ENCODE measurements at regions not wholly inside any gene's neighbourhood (a gene's known extent, or its start where the extent isn't known, plus 50 kb on each side); places are given as distances from the start of the nearest gene placed in this dataset.

DNA sequence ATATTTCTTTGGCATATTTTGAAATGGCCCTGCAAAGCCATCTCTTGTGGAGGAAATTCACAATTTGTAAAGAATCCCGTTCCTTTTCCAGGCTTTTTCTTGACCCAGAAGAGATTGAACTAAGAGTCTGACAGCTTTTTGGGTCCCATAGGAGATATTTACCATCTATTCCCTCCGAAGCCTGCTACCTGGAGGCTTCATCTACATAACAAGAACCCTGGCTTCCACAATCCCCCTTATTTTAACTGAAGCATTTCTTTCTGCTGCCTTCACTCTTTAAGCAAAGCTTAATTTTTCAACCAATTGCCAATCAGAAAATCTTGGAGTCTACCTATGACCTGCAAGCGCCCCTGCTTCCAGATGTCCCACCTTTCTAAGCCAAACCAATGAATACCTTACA lies 248.1 kb upstream of the GADL1 start:
- no peak for DNase-seq (ENCODE audit: low read depth)

GRCh38 chr3:31145062-31145461 lies 250.6 kb upstream of the GADL1 start:
- no peak for DNase-seq (ENCODE audit: low read depth)

DNA sequence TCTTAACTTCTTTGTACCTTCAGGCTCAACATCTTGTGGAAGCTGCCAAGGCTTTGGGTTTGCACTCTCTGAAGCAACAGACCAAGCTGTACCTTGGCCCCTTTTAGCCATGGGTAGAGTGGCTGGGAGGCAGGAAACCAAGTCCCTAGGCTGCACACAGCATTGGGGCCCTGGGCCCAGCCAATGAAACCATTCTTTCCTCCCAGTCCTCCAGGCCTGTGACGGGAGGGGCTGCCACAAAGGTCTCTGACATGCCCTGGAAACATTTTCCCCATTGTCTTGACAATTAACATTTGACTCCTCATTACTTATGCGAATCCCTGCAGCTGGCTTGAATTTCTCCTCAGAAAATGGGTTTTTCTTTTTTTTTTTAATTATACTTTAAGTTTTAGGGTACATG lies 253.1 kb upstream of the GADL1 start:
- DNase-seq (ENCODE audit: low read depth) = no peak

GRCh38 chr3:31157047-31157694 lies 262.7 kb upstream of the GADL1 start:
- no peak for DNase-seq (ENCODE audit: low read depth)

DNA sequence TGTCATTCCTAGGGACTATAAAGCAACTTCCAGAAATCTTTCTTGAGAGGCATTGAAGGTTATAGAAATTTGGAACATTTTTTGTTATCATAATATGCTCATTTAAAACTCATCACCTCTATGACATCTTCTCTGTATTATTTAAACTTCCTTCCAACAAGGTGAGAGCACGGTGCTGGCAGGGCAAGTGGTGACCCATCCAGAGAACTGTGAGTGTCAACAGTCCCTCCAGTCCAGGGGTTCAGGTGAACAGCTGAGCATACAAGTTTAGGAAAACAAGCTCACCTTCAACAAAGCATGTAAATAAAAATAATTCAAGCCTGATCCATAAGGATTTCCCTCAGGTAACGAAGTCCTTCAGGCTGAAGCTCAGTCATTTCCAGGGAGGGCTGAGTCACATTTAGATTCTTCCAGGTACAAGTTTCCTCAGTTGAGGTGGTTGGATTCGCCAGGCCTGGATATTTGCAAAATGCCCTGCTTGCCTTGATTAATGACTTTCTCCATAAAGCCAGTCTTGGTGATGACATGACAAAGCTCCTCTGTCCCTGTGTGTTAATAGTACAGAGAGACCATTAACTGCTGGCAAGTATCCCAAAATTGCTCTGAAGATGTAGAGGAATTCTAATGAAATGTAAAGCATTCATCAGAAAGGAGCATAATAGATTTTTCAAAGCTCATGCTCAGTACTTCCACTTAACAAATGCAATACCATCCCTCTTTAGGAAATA lies 263.6 kb upstream of the GADL1 start:
- no peak for DNase-seq (ENCODE audit: low read depth)

- no peak for DNase-seq (ENCODE audit: low read depth)
Measured at GRCh38 chr3:31159331-31160039, 265.0 kb upstream of the GADL1 start.

DNA sequence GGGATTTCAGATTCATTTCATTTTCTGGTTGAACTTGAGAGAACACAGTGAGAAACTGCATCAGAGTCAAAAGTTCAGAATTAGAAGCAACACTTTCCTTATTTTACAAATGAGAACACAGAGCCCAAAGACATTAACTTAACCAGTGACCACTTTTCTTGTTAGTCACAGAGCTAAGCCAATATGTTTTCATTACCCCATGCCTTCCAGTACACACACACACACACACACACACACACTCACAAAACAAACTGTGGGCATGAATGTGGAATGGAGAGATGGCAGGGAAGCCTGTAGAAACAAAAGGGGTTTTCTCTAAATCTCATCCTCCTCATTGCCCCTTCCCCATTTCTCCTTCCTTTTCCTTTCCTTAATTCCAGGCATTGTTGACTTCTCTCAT lies 267.4 kb upstream of the GADL1 start:
- no peak for DNase-seq (ENCODE audit: low read depth)

DNA sequence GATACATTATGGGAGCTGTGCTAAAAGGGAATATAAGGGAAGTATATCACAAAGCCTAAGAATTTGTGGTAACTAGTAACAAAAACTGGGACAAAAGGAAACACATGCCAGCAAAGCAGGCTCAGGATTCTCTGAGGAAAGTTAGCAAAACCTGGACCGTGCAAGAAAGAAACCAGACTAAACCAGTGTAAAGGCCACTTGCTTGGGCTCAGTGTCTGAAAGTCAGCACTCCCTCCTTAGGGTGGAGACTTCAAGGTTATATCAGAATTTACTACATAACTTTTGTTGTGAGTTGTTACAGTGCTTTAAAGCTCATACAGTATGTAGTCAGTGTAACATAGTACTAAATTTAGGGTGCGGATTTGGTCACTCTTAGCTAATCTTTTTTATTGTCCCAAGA lies 269.9 kb upstream of the GADL1 start:
- DNase-seq (ENCODE audit: low read depth) = no peak

- no peak for DNase-seq (ENCODE audit: low read depth)
Measured at GRCh38 chr3:31165399-31165860, 271.0 kb upstream of the GADL1 start.

DNA sequence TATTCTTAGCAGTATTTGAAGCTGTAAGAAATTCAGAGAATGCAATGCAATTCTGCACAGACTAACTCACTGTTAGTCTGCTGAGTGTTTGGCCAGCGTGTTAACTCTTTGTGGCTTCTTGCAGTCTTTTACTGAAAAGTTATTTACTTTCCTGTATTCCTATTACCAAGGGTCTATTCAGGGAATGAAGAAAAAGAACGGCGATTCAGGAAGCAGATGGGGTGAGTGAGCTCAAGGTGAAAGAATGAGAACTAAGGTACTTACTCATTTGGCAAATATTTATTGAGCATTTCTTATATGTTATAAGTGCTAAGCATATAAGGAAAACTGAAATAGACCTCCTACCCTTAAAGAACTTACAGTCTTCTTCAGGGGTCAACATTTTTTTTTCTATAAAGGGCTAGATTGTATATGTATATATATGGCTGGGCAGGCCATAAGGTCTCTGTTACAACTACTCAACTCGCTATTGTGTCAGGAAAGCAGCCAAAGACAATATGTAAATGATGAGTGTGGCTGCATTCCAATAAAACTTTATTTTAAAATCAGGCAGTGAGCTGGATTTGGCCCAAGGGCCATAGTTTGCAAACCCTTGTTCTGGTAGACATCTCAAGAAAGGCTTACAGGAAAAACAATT lies 271.9 kb upstream of the GADL1 start:
- DNase-seq (ENCODE audit: low read depth) = no peak

DNA sequence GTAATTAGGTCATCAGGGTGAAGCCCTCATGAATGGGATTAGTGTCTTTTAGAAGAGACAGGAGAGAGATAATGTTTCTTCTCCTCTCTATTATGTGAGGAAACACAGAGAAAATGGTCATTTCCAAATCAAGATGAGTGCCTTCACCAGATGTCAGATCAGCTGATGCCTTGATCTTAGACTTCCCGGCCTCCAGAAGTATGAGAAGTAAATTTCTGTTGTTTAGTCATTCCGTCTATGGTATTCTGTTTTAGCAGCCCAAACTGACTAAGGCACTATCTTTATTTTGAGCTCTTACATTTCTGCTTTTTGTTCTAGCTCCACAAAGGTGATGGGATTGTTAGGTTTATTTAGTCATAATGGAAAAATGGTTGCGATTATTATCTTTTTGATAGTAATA lies 273.2 kb upstream of the GADL1 start:
- DNase-seq (ENCODE audit: low read depth) = no peak

DNA sequence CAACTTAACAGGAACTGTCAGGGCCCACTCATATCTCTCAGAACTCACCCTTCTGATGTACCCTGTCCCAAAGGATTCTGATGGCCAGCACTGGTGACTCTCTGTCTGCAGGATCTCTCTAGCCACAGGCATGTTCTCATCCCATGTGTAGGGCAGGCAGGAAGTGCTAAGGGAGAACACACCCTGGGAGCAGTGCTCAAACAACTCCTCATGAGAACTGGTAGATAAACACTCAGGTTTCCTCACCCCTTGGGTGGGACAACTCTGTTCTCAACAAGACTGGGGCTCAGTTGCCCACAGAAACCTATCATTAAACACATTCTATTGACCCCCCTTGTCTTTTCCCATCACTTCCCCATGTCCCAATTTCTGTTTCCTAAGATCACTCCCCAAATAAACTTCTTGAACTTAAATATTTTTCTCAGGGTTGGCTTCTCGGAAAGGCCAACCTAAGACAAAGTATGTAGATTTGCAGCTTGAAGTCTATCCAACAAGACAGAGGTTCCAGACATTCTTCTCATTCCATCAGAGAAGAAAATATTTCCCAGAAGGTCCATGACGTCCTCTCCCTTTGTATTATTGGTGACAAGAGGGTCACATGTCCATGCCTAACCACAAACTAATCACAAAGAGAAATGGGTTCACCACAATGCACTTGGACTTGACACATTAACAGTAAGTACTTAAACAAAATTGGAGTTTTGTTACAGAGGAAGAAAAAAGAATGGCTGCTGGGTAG lies 276.6 kb upstream of the GADL1 start:
- DNase-seq (ENCODE audit: low read depth) = peak; percentile 26

DNA sequence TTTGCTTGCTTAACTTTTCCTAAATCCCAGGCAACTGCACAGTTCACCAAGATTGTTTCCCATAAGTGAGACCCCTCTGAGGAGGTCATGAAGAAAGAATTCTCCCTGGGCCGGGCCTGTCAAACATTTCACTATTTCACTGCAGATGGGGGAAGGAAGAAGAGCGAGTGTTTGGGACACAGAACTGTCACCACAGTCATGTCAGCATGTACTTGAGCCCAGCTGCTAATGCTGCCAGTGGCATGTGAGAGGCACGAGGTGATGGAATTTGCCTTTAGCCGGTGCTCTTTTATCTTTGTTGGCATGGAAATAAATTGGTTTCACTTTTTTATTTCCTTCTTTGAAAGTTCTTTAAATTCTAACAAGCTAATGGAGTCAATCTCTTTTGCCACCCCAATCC lies 277.9 kb upstream of the GADL1 start:
- no peak for DNase-seq (ENCODE audit: low read depth)

DNA sequence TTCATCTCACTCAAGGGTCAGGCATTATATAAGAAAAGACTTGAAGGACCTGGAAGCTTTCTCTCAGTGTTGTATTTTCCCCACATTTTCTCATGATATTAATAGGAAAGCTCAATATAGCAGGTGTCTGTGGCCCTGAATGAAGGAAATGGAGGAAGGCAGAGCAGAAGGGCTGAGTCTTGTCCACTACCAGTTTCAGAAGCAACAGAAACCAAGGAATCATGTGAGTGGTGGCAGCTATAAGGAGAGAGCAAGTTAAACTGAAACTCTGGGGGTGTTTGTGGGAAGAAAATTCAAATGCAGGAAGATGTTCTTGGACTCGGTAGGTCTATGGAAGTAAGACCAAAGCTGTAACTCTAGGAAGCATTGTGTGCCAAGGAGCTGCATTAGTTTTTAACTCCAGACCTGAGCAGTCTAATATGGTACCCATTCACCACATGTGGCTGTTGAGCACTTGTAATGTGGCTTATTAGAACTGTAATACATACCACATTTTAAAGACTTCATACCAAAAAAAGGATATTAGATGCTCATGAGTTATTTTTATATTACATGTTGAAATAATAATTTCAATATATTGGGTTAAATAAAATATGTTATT lies 278.8 kb upstream of the GADL1 start:
- no peak for DNase-seq (ENCODE audit: low read depth)

- no peak for DNase-seq (ENCODE audit: low read depth)
Measured at GRCh38 chr3:31174079-31174478, 279.6 kb upstream of the GADL1 start.

- DNase-seq (ENCODE audit: low read depth) = no peak
Measured at GRCh38 chr3:31176045-31176444, 281.6 kb upstream of the GADL1 start.

DNA sequence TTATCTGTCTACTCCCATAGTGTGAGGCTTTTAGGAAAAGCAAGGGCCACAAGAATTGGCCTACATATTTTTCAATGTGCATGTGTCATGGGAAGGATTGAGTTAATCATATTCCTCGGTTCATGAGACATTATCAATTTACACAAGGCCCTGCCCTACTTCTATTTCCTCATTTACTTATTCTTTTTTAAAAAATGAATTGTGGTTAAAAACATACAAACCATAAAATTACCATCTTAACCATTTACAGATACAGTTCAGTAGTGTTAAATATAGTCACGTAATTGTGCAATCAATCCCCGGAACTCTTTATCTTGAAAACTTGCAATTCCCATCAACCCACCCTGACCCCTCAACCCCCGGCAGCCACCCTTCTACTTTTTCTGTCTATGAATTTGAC lies 284.0 kb upstream of the GADL1 start:
- no peak for DNase-seq (ENCODE audit: low read depth)

DNA sequence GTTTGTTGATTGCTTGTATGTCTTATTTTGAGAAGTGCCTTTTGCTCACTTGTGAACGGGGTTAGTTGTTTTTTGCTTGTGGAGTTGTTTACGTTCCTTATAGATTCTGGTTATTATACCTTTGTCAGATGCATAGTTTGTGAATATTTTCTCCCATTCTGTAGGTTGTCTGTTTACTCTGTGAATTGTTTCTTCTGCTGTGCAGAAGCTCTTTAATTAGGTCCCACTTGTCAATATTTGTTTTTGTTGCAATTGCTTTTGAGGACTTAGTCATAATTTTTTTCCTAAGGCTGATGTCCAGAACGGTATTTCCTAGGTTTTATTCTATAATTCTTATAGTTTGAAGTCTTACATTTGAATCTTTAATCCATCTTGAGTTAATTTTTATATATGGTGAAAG lies 285.3 kb upstream of the GADL1 start:
- no peak for DNase-seq (ENCODE audit: low read depth)

- no peak for DNase-seq (ENCODE audit: low read depth)
Measured at GRCh38 chr3:31180274-31180673, 285.8 kb upstream of the GADL1 start.

- no peak for DNase-seq (ENCODE audit: low read depth)
Measured at GRCh38 chr3:31181661-31182060, 287.2 kb upstream of the GADL1 start.

DNA sequence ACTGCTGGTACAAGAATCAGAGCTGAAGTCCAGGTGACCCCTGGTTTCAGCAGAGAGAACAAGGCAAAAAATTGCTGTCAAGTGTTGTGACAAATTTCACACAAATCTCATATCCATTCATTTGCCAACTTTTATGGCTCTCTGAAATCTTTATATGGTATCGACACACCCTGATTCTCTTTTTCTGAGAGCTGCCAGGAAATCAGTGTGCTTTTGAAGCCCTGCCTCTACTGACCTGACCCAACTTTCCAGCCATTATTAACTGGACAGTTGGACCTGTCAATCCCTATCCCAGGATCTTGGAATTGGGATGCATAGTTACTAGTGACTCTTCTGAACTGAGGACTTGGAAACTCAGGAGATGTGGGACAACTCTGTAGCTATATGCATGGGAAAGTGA lies 288.2 kb upstream of the GADL1 start:
- DNase-seq (ENCODE audit: low read depth) = no peak

All from CMK (cell line).